HepG2 (cell line): ENCODE measurements at regions not wholly inside any gene's neighbourhood (a gene's known extent, or its start where the extent isn't known, plus 50 kb on each side); places are given as distances from the start of the nearest gene placed in this dataset.

Source experiments
- AKNA ChIP-seq: sonication (generic); formaldehyde crosslinking; IDR thresholded peaks from 2 replicates; pipeline ENCODE4 v1.4.0; 2020; ENCODE audit warnings: missing genetic modification reagents, borderline replicate concordance
- EEA1 ChIP-seq: sonication (generic); formaldehyde crosslinking; IDR thresholded peaks from 2 replicates; pipeline ENCODE4 v1.5.1; 2020; ENCODE audit warnings: mild to moderate bottlenecking, missing genetic modification reagents, borderline replicate concordance
- EP300 ChIP-seq, 3 experiments: sonication (generic) in 1 of 3; formaldehyde crosslinking in 1 of 3; IDR thresholded peaks; 2 replicates each; pipeline versions ENCODE4 v1.5.1 to v1.6.1; 2011 to 2020; ENCODE audit warnings: low read depth in 2 of 3, low read length in 2 of 3, borderline replicate concordance in 1 of 3, improper control_type of control experiment in 1 of 3, mild to moderate bottlenecking in 1 of 3, missing genetic modification reagents in 1 of 3, moderate library complexity in 1 of 3
- POLR2A ChIP-seq, 2 experiments: IDR thresholded peaks; 2 replicates each; pipeline ENCODE4 v1.6.1; 2011; ENCODE audit warnings: low read depth in 2 of 2, low read length in 2 of 2, mild to moderate bottlenecking in 1 of 2, moderate library complexity in 1 of 2; ENCODE audit not compliant: insufficient read depth in 1 of 2
- PPARG ChIP-seq: conservative IDR thresholded peaks from 2 replicates; pipeline ENCODE4 v1.6.1; 2016; ENCODE audit warnings: missing biosample characterization, missing genetic modification reagents
- SIN3B ChIP-seq: fragments of 150-350 bp; IDR thresholded peaks from 2 replicates; pipeline ENCODE4 v1.6.1; 2014; ENCODE audit warnings: low read length
- SMAD3 ChIP-seq: sonication (generic); formaldehyde crosslinking; IDR thresholded peaks from 2 replicates; pipeline ENCODE4 v1.4.0; 2020; ENCODE audit warnings: missing genetic modification reagents
- SMARCC2 ChIP-seq: fragments of 450-650 bp; IDR thresholded peaks from 2 replicates; pipeline ENCODE4 v1.6.1; 2017; ENCODE audit warnings: antibody characterized with exemption, mild to moderate bottlenecking
- STAT5B ChIP-seq: sonication (generic); formaldehyde crosslinking; IDR thresholded peaks from 2 replicates; pipeline ENCODE4 v1.4.0; 2020; ENCODE audit warnings: missing genetic modification reagents
- ZC3H4 ChIP-seq: sonication (generic); formaldehyde crosslinking; IDR thresholded peaks from 2 replicates; pipeline ENCODE4 v1.4.0; 2020; ENCODE audit warnings: missing genetic modification reagents, borderline replicate concordance
- ZNF558 ChIP-seq: sonication (generic); formaldehyde crosslinking; IDR thresholded peaks from 2 replicates; pipeline ENCODE4 v1.9.0; 2022; ENCODE audit warnings: mild to moderate bottlenecking, missing genetic modification reagents, borderline replicate concordance
- ZNF569 ChIP-seq: sonication (generic); formaldehyde crosslinking; IDR thresholded peaks from 2 replicates; pipeline ENCODE4 v1.5.0; 2020; ENCODE audit warnings: mild to moderate bottlenecking, missing genetic modification reagents, moderate library complexity, borderline replicate concordance
- ZNF644 ChIP-seq: IDR thresholded peaks from 2 replicates; pipeline ENCODE4 v1.6.1; 2016; ENCODE audit warnings: low read depth
- TF ChIP-seq, protein P1 (sequence below): sonication (generic); formaldehyde crosslinking; IDR thresholded peaks from 2 replicates; pipeline ENCODE4 v1.4.0; 2020; ENCODE audit warnings: missing genetic modification reagents
- TF ChIP-seq, protein P2 (sequence below): IDR thresholded peaks from 2 replicates; pipeline ENCODE4 v1.6.1; 2016; ENCODE audit warnings: mild to moderate bottlenecking, missing biosample characterization, missing genetic modification reagents

- no peak for TF ChIP-seq AKNA
- TF ChIP-seq, protein P1, sequence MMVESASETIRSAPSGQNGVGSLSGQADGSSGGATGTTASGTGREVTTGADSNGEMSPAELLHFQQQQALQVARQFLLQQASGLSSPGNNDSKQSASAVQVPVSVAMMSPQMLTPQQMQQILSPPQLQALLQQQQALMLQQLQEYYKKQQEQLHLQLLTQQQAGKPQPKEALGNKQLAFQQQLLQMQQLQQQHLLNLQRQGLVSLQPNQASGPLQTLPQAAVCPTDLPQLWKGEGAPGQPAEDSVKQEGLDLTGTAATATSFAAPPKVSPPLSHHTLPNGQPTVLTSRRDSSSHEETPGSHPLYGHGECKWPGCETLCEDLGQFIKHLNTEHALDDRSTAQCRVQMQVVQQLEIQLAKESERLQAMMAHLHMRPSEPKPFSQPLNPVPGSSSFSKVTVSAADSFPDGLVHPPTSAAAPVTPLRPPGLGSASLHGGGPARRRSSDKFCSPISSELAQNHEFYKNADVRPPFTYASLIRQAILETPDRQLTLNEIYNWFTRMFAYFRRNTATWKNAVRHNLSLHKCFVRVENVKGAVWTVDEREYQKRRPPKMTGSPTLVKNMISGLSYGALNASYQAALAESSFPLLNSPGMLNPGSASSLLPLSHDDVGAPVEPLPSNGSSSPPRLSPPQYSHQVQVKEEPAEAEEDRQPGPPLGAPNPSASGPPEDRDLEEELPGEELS (CRISPR knock-in tag): no peak
- no peak for TF ChIP-seq EP300 (IDR thresholded peaks at IDR 0.05; ENCODE audit: low read depth in 2 of 2, low read length in 2 of 2)
- no peak for TF ChIP-seq EP300 (CRISPR knock-in tag; IDR thresholded peaks at IDR 0.05; ENCODE audit: borderline replicate concordance)
- no peak for TF ChIP-seq ZNF644 (CRISPR knock-in tag)
- TF ChIP-seq, protein P2, sequence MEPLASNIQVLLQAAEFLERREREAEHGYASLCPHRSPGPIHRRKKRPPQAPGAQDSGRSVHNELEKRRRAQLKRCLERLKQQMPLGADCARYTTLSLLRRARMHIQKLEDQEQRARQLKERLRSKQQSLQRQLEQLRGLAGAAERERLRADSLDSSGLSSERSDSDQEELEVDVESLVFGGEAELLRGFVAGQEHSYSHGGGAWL (CRISPR knock-in tag): no peak
- no peak for TF ChIP-seq EEA1
- TF ChIP-seq SIN3B: no peak
- TF ChIP-seq SMARCC2: no peak
- TF ChIP-seq ZC3H4 (CRISPR knock-in tag): no peak
- TF ChIP-seq POLR2A (IDR thresholded peaks at IDR 0.05; ENCODE audit: insufficient read depth in 1 of 2, low read depth in 2 of 2, low read length in 2 of 2): no peak
- TF ChIP-seq ZNF569 (CRISPR knock-in tag): no peak
- no peak for TF ChIP-seq SMAD3 (CRISPR knock-in tag)
- TF ChIP-seq PPARG (CRISPR knock-in tag): no peak
- TF ChIP-seq ZNF558 (CRISPR knock-in tag): no peak
- TF ChIP-seq STAT5B (CRISPR knock-in tag): no peak
Observed at GRCh38 chrX:799808-800207, 169.2 kb downstream of the SHOX start (continued).
